ENCODE measurements at regions not wholly inside any gene's neighbourhood (a gene's known extent, or its start where the extent isn't known, plus 50 kb on each side); places are given as distances from the start of the nearest gene placed in this dataset.
"Not testable (repeated sequence)": the region's sequence is repeated elsewhere in the genome, so short reads cannot be mapped to it uniquely, and the experiment has no call there.

GRCh38 chr10:83551190-83551589 is 588.1 kb upstream of the GHITM start:
- TF ChIP-seq CTCF, EP300, POLR2A (IDR thresholded peaks at IDR 0.05): not testable (repeated sequence)
